ENCODE measurements at regions not wholly inside any gene's neighbourhood (a gene's known extent, or its start where the extent isn't known, plus 50 kb on each side); places are given as distances from the start of the nearest gene placed in this dataset.

DNA sequence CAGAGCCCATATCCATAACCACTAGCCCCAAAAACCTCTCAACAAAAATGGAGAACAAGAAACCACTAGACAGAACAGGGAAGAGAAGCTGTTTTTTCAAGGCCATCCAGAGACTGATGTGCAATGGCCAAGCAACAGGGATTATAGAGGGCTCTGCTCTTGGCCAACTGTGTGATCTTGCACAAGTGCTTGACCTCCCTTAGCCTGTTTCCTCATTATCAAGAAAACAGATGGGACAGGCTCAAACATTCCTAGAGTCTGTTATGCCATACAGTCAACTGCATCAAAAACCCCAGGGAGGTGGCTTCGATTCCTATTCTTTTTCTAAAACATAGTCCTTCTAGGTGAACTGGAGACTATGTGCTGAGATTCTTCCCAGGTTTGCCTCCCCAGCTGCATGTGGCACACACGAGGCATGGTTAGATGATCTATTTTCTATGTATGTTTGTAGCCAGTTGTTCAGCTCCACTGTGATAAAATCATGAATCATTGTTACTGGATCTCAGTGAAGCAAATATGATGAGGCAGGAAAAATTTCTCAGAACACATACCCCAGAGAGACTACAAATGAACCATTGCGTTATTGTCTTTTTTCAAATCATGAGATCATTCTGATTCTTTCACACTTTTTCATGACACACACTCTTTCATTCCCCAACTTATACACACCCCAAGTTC lies 132.9 kb upstream of the TGFBR2 start:
- no peak for TF ChIP-seq SIN3A (conservative IDR thresholded peaks at IDR 0.05 in 1 of 2, IDR thresholded peaks at IDR 0.05 in 1 of 2; ENCODE audit: low read depth in 1 of 2, low read length in 2 of 2)
- TF ChIP-seq, protein P1, sequence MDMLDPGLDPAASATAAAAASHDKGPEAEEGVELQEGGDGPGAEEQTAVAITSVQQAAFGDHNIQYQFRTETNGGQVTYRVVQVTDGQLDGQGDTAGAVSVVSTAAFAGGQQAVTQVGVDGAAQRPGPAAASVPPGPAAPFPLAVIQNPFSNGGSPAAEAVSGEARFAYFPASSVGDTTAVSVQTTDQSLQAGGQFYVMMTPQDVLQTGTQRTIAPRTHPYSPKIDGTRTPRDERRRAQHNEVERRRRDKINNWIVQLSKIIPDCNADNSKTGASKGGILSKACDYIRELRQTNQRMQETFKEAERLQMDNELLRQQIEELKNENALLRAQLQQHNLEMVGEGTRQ (IDR thresholded peaks at IDR 0.05; ENCODE audit: low read length): no peak
- TF ChIP-seq, protein P2, sequence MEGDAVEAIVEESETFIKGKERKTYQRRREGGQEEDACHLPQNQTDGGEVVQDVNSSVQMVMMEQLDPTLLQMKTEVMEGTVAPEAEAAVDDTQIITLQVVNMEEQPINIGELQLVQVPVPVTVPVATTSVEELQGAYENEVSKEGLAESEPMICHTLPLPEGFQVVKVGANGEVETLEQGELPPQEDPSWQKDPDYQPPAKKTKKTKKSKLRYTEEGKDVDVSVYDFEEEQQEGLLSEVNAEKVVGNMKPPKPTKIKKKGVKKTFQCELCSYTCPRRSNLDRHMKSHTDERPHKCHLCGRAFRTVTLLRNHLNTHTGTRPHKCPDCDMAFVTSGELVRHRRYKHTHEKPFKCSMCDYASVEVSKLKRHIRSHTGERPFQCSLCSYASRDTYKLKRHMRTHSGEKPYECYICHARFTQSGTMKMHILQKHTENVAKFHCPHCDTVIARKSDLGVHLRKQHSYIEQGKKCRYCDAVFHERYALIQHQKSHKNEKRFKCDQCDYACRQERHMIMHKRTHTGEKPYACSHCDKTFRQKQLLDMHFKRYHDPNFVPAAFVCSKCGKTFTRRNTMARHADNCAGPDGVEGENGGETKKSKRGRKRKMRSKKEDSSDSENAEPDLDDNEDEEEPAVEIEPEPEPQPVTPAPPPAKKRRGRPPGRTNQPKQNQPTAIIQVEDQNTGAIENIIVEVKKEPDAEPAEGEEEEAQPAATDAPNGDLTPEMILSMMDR (IDR thresholded peaks at IDR 0.05; ENCODE audit: control extremely low read depth in 1 of 3, insufficient read depth in 1 of 3, low read depth in 1 of 3, low read length in 3 of 3): no peak
- no peak for TF ChIP-seq JUND (IDR thresholded peaks at IDR 0.05; ENCODE audit: low read length)
- TF ChIP-seq EZH2 (IDR thresholded peaks at IDR 0.05; ENCODE audit: low read depth, low read length, severe bottlenecking): no peak
- TF ChIP-seq GABPA (IDR thresholded peaks at IDR 0.05; ENCODE audit: borderline replicate concordance, insufficient read depth, low read length): no peak
- TF ChIP-seq TAF1 (IDR thresholded peaks at IDR 0.05; ENCODE audit: low read depth, low read length): no peak
